ENCODE measurements at regions not wholly inside any gene's neighbourhood (a gene's known extent, or its start where the extent isn't known, plus 50 kb on each side); places are given as distances from the start of the nearest gene placed in this dataset.

DNA sequence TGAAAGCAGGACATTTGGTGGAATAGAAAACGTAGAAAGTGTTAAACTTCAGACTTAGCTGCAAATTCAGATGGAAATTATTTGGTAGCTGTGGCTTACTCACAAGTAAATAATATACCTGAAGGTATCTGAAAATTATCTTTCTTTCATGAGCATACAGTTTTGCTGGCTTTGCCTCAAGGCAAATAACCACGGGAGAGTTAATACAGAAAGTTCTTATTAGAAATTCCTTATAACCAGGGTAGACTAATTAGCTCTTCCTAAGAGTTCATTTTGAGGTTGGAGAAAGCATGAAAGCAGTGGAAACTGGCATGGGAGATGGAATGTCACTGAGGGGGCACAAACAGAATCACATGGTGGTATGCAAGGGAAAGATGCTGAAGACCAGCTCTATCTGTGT is 217.5 kb downstream of the CD83 start:
- DNase-seq = no peak

DNA sequence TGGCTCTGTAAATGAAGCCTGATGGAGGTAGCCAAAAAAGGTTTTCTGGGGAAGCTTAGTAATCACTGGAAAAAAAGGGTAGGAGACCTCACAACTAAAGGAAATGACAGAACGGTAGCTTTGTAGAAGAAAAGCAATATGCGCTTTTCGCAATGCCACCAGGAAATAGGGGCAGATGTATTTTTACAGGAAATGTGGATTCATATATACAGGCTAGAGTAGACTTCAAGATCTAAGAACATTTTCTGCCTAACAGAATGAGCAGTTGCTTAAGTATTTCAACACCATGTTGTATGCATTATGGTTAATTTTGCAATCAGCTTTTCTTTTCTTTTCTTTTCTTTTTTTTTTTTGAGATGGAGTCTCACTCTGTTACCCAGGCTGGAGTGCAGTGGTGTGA is 219.6 kb downstream of the CD83 start:
- no peak for DNase-seq

DNA sequence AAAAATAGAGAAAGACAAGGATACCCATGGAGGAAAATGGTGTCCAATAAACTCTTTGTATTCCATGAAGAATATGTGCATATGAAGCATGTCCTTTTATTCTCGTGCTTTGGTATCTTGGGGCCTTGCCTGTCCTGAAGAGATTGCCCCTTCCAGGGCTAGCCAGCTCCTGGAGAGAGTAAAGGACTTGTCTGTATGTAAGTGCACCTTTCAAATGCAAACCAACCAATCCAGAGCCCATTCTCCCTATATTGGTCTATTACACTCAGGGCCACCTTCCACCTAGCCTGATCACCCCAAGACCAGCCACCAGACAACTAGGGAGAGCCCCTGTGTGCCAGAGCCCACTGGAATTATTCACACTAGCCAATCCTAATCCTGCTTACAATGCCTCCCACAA is 221.6 kb downstream of the CD83 start:
- no peak for DNase-seq

DNA sequence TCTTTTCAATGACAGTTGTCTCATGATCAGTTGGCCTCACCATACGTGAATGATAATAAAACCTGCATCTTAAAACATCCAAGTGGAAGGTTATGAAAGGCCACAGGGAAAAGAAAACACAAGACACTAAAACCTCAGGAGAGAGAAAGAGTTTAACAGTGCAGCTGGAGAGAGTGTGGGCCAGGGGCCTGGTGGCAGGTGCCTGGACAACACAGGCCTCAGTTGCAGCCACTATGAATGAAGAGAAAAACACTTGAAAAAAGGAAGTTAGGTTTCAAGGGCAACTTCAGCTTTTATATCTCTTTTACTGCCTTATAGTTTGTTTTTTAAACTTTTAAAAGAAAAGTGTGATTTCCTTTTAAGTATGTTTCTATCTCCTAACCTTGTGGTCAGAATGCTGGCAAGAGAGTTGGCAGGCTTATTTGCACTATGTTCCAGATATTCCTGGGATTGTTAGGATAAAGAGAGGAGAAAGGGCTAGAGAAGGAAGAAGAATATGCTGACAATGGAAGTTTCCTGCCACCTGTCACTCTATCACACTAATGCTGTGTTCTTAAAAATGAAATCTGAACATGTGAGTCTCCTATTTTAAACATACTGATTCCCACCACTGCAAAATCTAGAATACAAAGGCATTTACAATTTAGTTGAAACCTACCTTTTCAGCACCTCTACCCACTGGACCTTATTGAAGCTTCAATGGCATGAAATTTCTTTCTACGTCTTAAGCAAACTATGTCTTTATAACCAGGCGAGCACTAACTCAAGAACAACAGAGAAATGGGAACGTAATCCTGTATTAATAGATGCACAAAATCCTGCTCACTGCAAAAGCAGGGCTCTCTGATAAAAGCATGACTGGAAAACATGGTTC is 222.4 kb downstream of the CD83 start:
- no peak for DNase-seq

DNA sequence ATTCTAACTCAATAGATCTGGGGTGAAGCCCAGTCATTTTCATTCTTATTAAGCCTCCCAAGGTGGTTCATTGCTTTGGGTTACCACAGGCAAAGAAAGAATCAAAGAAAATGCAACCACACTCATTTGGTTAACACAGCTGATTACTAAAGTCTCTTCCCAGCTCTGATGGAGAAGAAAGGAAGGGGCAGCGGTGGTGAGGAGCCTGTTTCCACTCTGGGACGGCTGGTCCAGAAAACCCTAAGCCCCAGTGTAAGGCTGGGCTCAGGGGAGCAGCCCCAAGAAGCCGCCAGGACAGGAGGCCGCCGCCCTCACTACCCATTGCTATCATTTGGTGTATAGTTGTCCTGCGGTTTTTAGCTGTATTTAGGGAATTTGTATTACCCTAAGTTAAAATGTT is 226.9 kb downstream of the CD83 start:
- DNase-seq = no peak

DNA sequence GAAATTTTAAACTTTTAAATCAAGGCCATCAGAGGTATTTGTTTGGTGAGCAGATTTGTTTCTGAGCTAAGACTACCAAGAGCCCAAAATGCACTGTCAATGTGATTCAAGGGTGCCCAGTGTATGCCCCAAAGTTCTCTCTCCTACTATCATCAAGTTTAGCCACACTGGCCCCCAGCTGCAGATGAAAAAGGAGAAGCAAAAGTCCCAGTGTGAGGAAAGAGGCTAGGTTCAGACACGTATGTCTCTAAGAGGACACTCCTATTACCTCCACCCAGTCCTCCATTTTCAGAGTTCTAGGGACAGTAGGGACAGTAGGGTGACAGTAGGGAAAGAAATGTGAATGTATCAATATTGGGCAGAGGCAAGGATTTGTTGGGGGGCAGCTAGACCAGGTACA is 230.8 kb downstream of the CD83 start:
- no peak for DNase-seq

DNA sequence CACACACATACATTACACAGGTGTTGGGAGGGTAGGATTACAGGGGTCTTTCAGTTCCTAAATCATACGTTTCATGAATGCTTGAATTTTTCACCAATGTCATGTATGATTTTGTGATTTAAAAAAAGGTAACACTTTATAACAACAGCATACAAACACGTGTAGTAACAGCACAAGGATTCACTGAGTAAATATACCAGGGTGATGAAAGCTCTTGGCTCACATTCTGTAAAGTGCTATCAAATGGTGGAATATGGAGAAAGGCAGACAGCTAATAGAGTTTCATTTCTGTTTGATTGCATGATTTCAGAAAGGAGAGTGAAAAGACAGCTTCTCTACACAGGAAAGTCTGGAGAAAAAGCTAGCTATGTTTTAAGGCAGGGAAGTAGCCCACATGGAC is 231.9 kb downstream of the CD83 start:
- no peak for DNase-seq

DNA sequence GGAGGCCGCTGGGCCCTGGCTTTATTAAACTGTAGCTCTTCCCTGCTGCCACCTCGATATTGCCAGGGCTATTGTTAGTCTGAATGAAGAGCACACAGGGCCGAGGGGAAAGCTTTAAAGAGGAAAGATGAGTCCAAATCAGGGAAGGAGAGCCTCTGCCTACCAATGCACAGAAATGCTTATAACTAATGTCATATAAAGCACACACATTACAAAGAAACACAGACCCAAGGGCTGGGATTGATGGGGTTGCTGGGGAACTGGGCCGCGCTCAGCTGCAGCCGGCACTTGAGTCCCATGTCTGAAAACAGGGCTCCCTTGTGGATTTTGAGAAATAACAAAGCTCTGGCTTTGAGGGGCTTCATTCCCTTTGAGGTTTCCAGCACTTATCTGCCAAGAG is 232.6 kb downstream of the CD83 start:
- DNase-seq = no peak

DNA sequence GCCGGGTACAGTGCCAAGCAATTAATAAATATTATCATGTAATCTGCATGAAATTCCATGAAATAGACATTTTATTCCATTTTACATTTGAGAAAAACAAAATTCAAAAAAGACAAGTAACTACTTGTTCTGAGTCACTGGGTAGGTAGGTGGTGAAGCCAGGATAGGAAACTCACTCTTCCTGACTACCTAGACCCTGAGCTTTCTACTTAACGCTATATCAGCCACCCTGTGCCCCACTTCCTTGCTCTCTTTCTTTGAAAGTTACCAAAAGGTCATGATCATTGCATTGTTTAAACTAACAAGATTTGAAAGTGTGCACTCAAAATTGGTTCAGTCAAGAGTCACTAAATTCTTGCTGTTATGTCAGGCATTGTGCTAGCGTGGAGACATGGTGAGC is 235.7 kb downstream of the CD83 start:
- no peak for DNase-seq

DNA sequence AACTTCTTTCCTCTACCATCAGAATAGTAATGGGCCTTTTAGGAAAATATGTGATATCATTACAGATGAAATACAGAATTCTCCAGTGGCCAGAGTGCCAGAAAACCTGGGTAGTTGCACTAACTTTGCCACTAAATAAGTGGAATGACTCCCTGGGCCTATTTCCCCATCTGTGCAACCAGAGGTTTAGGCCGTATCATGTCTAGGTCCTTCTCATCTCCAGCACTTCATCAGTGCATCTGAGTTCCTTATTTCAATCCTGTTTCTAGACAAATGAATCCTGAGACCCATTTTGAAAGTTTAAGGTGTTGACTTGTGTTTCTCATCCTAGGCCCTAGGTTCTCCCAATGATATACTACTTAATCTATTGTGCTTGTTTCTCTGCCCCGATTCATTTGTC is 236.2 kb downstream of the CD83 start:
- DNase-seq = no peak

DNA sequence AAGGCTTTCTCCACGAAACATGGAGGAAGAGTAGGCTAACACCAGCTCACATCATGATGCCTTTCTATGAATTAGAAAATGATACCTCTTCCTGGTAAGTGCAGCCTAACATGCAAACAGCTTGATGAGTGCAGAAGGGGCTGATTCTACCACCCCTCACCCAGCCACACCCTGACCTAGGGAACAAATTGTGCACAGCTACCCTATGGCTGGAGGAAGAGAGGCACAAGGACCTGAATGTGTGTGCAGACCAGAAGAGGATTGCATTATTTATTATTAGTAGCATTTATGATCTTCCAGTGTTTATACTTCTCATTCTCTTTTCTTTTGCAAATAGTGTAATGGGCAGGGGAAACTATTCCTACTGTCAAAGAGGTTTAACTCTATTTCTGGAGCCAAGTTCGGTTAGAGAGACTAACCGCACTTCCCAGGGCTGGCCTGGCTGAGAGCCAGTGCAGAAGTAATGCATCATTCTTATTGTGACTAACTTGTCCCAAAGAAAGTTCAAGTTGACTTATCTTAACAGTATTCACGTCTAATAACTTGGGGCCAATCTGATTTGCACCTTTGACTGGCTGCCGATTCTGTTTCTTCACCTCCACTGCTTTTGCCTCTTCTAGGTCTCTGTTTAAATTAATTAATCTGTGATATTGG is 237.5 kb downstream of the CD83 start:
- DNase-seq = no peak

DNA sequence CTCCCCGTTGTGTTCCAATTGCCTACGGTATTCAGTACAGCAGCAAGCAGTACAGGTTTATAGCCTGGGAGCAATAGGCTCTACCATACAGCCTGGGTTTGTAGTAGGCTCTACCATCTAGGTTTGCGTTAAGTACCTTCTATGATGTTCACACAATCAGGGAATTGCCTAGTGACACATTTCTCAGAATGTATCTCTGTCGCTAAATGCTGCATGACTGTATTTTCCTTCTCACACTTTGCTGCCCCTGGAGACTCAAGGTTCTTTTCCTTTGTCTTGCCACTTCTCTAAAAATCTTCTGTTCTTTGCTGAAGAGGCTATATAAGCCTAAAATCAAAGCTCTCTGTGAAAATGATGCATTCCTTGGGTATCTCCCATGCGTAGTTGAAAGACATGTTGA is 241.9 kb downstream of the CD83 start:
- DNase-seq = no peak

DNA sequence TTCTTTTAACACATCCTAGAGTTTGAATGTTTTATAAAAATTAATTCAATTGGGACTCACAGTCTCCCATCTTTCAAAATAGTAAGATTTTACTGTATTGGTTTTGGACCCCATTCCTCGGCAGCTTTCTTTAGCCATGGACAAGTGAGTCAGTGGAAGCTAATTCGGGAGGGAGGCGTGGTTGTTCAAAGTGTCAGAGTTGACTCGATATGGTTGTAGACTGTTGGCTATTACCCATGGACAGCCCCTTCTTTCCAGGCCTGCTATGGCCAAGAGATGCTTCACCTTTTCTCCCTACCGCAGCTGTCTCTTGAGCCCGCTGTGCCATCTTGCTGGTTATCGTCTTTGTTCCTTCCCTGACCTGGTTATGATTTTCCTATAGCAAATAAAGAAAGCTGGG is 243.0 kb downstream of the CD83 start:
- DNase-seq = no peak

DNA sequence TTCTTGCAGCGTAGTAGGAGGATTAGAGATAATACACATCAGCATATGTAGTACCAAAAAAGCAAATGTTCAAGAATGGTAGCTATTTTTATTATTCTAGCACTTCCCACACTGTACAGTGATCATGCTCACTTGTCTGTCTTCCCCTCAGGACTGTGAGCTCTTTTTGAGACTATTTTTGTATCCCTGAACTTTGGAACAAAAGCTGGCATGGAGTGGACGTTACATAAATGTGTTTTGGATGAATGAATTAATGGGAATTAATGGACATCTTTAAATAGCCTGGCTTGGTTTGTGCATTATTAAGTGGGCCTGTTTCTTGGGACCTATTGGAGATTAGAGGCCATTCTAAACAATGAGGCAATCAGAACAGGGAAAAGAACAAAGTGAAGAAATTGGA is 243.7 kb downstream of the CD83 start:
- DNase-seq = no peak

DNA sequence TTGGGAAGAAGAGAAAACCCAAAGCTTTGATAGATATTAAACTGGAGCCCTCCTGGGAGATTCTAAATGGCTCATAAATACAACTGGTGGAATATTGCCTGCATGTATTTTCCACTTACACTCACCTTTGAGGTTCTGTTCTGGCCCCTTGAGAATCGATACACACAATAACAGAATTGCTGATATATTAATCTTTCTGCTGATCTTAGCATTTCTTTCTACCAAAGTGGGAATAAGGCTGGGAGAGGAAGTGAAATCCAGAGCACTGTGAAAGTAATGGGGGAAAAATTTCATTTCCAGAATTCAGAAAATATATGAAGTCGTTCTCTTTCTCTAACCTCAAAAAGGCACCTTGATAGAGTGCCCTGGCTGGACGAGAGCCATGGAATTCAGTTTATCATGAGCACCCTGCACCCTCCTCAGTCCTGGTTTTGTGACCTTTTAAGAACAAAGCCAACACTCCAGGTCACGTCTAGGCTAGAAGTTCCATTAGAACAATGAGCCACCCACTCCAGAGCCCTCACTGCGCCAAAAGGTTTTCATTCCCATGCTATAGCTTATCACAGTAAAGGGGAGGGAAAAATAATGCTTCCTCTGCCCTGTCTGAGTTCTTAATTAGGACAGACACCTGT is 244.5 kb downstream of the CD83 start:
- no peak for DNase-seq

DNA sequence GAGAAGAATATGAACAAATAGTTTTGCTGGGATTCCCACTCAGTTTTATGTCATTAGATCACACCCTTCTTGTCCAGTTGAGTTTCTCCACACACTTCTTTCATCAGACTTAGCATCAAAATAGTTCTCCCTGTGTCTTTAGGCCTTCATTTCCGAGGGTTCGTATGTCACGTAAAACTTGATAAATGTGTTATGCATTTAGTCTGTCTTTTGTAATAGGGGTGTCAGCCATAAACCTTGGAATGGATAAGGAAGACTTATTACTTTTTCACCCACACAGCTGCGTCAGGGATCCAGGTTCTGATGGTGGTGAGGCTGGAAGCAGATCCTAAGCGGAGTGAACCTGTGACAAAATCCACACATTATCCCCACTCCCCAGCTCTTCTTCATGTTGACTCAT is 246.8 kb downstream of the CD83 start:
- no peak for DNase-seq

DNA sequence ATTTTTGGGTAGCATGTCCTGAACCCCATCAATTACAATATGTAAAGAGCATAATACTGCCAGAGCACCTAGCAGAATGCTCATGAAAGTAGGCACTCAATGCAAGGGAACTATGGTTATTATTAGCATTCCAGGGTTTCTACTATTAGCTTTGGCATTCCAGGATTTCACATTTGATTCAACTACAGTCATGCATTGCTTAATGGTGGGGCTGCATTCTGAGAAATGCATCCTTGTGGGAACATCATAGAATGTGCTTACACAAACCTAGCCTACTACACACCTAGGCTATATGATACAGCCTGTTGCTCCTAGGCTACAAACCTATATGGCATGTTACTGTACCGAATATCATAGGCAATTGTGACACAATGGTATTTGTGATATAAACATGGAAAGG is 247.8 kb downstream of the CD83 start:
- DNase-seq = no peak

DNA sequence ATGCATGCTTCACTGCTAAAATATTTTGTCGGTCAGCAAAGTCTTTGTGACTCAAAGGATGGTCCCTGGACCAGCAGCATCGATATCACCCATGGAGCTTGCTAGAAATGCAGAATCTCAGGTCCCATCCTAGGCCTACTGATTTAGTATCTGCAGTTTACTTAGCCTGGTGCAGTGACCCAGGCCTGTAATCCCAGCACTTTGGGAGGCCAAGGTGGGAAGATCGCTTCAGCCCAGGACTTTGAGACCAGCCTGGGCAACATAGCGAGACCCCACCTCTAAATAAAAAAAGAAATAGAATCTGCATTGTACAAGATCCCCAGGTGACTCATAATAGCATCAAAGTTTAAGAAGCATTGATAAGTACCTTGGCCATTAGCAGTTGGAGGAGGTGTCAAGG is 248.7 kb downstream of the CD83 start:
- DNase-seq = no peak

DNA sequence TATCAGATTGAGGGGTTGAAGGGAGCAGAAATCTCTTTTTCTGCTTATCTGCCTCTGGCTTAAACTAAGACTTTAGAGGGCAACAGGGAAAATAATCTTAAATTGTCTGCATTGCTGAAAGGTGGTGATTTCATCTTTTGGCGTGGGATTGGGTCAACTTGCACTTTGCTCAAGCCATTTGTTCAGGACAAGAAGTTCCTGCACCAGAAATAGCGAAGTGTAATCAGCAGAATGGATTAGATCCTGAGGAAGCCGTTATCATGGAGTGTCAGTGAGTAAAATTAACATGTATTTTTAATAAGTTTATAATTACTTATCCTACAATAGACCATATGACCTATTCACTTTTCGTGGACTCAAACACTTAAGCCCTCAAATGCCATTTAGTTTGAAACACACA is 249.3 kb downstream of the CD83 start:
- no peak for DNase-seq

DNA sequence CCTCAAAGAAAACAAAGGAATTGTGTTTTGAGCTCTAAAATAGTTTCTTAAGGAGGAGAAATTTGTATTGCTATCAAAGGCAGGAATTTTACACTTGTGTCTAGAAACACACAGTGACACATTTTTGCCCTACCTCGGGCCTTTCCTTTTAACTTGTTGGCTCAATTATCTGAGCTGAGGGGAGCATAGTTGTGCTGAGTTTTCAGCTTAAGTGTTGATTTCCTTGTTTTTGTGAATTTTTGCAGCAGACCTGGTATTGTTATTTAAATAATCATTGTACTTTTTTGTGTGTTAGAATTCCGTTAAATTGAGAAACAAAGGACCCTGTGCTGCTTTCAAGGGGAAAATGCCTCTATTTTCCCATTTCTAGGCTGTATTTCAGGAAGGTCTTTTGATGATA is 249.7 kb downstream of the CD83 start:
- DNase-seq = no peak

DNA sequence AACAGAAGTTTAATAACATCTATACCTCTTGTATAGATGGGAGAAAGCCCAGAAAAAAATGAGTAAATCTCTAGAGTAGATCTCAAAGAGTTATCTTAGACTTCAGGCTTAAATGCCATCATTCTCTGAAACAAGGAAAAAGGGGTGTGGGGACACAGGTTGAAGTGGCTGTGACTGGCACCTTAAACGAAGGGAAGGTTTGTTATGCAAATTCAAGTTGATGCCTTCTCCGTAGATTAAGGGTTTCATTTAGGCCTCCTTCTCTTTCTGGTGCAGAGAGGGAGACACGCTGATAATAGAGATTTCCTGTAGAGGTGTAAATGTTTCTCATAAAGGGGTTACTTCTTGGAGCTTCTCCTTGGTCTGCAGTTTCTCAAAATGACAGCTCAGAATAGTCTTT is 252.1 kb downstream of the CD83 start:
- DNase-seq = no peak

DNA sequence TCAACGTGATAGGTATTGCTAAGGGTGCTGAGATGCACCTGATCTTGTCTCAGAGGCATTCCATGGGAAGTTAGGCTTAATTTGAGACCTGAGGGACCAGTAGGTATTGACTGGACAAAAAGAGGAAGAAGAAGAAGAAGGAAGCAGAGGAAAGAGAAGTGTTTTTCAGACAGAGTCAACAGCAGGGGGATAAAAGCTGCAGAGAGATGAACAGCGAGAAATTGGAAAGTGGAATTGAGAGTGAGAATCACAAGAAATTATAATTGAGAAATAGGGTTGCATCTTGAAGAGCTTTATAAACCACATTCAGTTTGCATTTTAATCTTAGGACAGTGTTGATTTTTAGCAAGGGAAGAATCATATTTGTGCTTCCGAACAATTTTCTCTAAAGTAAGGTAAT is 254.0 kb downstream of the CD83 start:
- no peak for DNase-seq

DNA sequence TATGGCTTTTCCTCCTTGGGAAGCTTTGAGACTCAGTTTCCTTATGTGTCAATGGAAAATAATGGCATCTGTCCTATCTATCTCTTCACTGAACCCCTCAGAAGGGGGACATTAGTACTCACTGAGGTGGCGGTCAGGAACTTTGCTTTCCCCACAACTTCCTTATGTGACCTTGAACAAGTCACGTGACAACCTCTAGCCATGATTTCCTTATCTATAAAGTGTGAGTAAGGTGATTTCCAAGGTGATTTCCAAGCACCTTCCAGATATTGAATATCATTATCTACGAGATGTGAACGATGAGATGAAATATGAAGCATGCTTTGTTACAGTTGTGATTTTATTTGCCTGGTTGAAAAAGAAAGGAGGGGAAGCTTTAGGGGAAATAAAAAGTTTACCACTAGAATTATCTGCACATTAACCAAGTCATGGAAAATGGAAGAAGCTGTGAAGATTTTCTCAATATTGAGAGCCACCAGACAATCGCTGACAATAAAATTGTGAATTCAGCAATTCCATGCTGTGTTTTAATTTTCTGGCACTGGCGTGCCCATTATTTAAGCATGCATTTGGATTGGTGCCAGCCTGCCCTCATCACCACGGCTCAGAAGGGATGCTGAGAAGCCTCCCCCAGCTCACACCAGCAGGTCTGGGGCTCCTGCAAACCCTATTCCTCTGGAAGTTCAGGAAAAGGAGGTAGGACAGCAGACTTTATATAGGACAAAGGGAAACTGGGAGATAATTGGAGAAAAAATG is 255.3 kb downstream of the CD83 start:
- DNase-seq = no peak
